Effector memory CD8-positive, alpha-beta T cell (primary cell): ENCODE measurements at regions not wholly inside any gene's neighbourhood (a gene's known extent, or its start where the extent isn't known, plus 50 kb on each side); places are given as distances from the start of the nearest gene placed in this dataset.

ENCODE experiments used
- ATAC-seq: fragments of 150-1000 bp; cut with Tn5 transposase; replicated peaks from 2 replicates; pipeline ENCODE4 v1.10.0; 2021; ENCODE audit warnings: mild to moderate bottlenecking, moderate library complexity
- DNase-seq, 3 experiments: peaks; one replicate each; pipeline ENCODE4 v3.0.0; 2021
- H3K27ac Mint-ChIP-seq, 2 donors: one replicate each; pipeline ENCODE4 v1.8.0; 2022; ENCODE audit warnings: mild to moderate bottlenecking in 2 of 2, mixed read lengths in 2 of 2, moderate library complexity in 2 of 2
- H3K27me3 Mint-ChIP-seq, 2 donors: one replicate each; pipeline ENCODE4 v1.8.0; 2022; ENCODE audit warnings: mixed read lengths in 2 of 2
- H3K36me3 Mint-ChIP-seq: one replicate; pipeline ENCODE4 v1.8.0; 2022; ENCODE audit warnings: mild to moderate bottlenecking, moderate library complexity, mixed read lengths; ENCODE audit not compliant: insufficient read depth
- H3K4me1 Mint-ChIP-seq, 2 donors: one replicate each; pipeline ENCODE4 v1.8.0; 2022; ENCODE audit warnings: low read depth in 2 of 2, mixed read lengths in 2 of 2
- H3K4me3 Mint-ChIP-seq, 2 donors: one replicate each; pipeline ENCODE4 v1.8.0; 2022; ENCODE audit warnings: mild to moderate bottlenecking in 2 of 2, mixed read lengths in 2 of 2, moderate library complexity in 2 of 2
- H3K9me3 Mint-ChIP-seq, 2 donors: one replicate each; pipeline ENCODE4 v1.8.0; 2022; ENCODE audit warnings: mixed read lengths in 2 of 2

GRCh38 chr4:126338548-126338947 lies 1023.8 kb downstream of the FAT4 start:
- Mint-ChIP-seq H3K4me3 (no peak overlapping the region), H3K36me3 (no peaks in the 10 kb centered on the region), H3K27me3 (no peaks in the 10 kb centered on the region), H3K9me3 (peaks cover 0 to 18% of the 10 kb centered on the region in 2 donors), H3K27ac (no peak overlapping the region), H3K4me1 (no peaks in the 10 kb centered on the region)
- no peak for DNase-seq
- no peak for ATAC-seq

- Mint-ChIP-seq H3K4me3 (no peak overlapping the region), H3K4me1 (no peaks in the 10 kb centered on the region), H3K27me3 (no peaks in the 10 kb centered on the region), H3K27ac (no peak overlapping the region), H3K9me3 (peaks cover 0 to 8% of the 10 kb centered on the region in 2 donors), H3K36me3 (no peaks in the 10 kb centered on the region)
- no peak for ATAC-seq
- DNase-seq, result no peak
Measured at GRCh38 chr4:126341927-126342326, 1027.2 kb downstream of the FAT4 start.

- DNase-seq, result no peak
- Mint-ChIP-seq H3K4me3 (no peak overlapping the region), H3K36me3 (no peaks in the 10 kb centered on the region), H3K4me1 (no peaks in the 10 kb centered on the region), H3K9me3 (peaks cover 0 to 4% of the 10 kb centered on the region in 2 donors), H3K27ac (no peak overlapping the region), H3K27me3 (no peaks in the 10 kb centered on the region)
- ATAC-seq, result no peak
Measured at GRCh38 chr4:126344472-126344871, 1029.7 kb downstream of the FAT4 start.

- no peak for DNase-seq
Measured at GRCh38 chr4:126346654-126347053, 1031.9 kb downstream of the FAT4 start.

GRCh38 chr4:126354784-126355183 lies 1040.0 kb downstream of the FAT4 start:
- Mint-ChIP-seq H3K36me3 (no peaks in the 10 kb centered on the region), H3K9me3 (peaks cover 0 to 5% of the 10 kb centered on the region in 2 donors), H3K4me1 (no peaks in the 10 kb centered on the region), H3K27ac (no peak overlapping the region), H3K27me3 (no peaks in the 10 kb centered on the region), H3K4me3 (no peak overlapping the region)
- ATAC-seq, result no peak
- no peak for DNase-seq

More at GRCh38 chr4:126346654-126347053, 1031.9 kb downstream of the FAT4 start:
- Mint-ChIP-seq H3K9me3 (peaks cover 0 to 1% of the 10 kb centered on the region in 2 donors), H3K4me1 (no peaks in the 10 kb centered on the region), H3K27me3 (no peaks in the 10 kb centered on the region), H3K4me3 (no peak overlapping the region), H3K27ac (no peak overlapping the region), H3K36me3 (no peaks in the 10 kb centered on the region)
- ATAC-seq, result no peak

- Mint-ChIP-seq H3K27me3 (no peaks in the 10 kb centered on the region), H3K27ac (no peak overlapping the region), H3K36me3 (no peaks in the 10 kb centered on the region), H3K4me1 (no peaks in the 10 kb centered on the region), H3K4me3 (no peak overlapping the region), H3K9me3 (peaks cover 3 to 8% of the 10 kb centered on the region in 2 donors)
- no peak for DNase-seq
- no peak for ATAC-seq
Measured at GRCh38 chr4:126358041-126358440, 1043.3 kb downstream of the FAT4 start.

GRCh38 chr4:126361287-126361686 lies 1046.5 kb downstream of the FAT4 start:
- no peaks in the 10 kb centered on the region for H3K36me3 Mint-ChIP-seq
- H3K27ac Mint-ChIP-seq, result no peak overlapping the region
- ATAC-seq (no peak), DNase-seq (no peak)
- no peaks in the 10 kb centered on the region for H3K4me1 Mint-ChIP-seq
- no peaks in the 10 kb centered on the region for H3K27me3 Mint-ChIP-seq
- H3K9me3 Mint-ChIP-seq, result peaks cover 5 to 8% of the 10 kb centered on the region in 2 donors
- H3K4me3 Mint-ChIP-seq, result no peak overlapping the region

GRCh38 chr4:126364311-126364911 lies 1049.7 kb downstream of the FAT4 start:
- Mint-ChIP-seq H3K27ac (no peak overlapping the region), H3K9me3 (peaks cover 4 to 15% of the 10 kb centered on the region in 2 donors), H3K4me3 (no peak overlapping the region), H3K27me3 (no peaks in the 10 kb centered on the region), H3K4me1 (no peaks in the 10 kb centered on the region), H3K36me3 (no peaks in the 10 kb centered on the region)
- no peak for DNase-seq
- ATAC-seq, result no peak

- ATAC-seq (no peak), DNase-seq (no peak)
- Mint-ChIP-seq H3K9me3 (peaks cover 6 to 8% of the 10 kb centered on the region in 2 donors), H3K27ac (no peak overlapping the region), H3K4me1 (no peaks in the 10 kb centered on the region), H3K4me3 (no peak overlapping the region), H3K27me3 (no peaks in the 10 kb centered on the region), H3K36me3 (no peaks in the 10 kb centered on the region)
Measured at GRCh38 chr4:126369076-126369475, 1054.3 kb downstream of the FAT4 start.

- no peak for DNase-seq
- no peaks in the 10 kb centered on the region for H3K36me3 Mint-ChIP-seq
- no peak overlapping the region for H3K4me3 Mint-ChIP-seq
- ATAC-seq, result no peak
- peaks cover 0 to 8% of the 10 kb centered on the region in 2 donors for H3K9me3 Mint-ChIP-seq
- no peaks in the 10 kb centered on the region for H3K4me1 Mint-ChIP-seq
- H3K27me3 Mint-ChIP-seq, result no peaks in the 10 kb centered on the region
- no peak overlapping the region for H3K27ac Mint-ChIP-seq
Measured at GRCh38 chr4:126372634-126373033, 1057.9 kb downstream of the FAT4 start.

- Mint-ChIP-seq H3K4me1 (no peaks in the 10 kb centered on the region), H3K27ac (no peak overlapping the region), H3K4me3 (no peak overlapping the region), H3K9me3 (peaks cover 10 to 12% of the 10 kb centered on the region in 2 donors), H3K36me3 (no peaks in the 10 kb centered on the region), H3K27me3 (no peaks in the 10 kb centered on the region)
- DNase-seq, result no peak
- ATAC-seq, result no peak
Measured at GRCh38 chr4:126375462-126376054, 1060.8 kb downstream of the FAT4 start.

- no peak overlapping the region for H3K4me3 Mint-ChIP-seq
- no peak for ATAC-seq
- H3K9me3 Mint-ChIP-seq, result peaks cover 10% of the 10 kb centered on the region in 2 donors
Measured at GRCh38 chr4:126385954-126386353, 1071.2 kb downstream of the FAT4 start.

GRCh38 chr4:126386512-126386911 lies 1071.8 kb downstream of the FAT4 start:
- H3K9me3 Mint-ChIP-seq, result peaks cover 7 to 10% of the 10 kb centered on the region in 2 donors
- ATAC-seq (no peak), DNase-seq (no peak)
- H3K27me3 Mint-ChIP-seq, result no peaks in the 10 kb centered on the region
- H3K4me3 Mint-ChIP-seq, result no peak overlapping the region
- no peak overlapping the region for H3K27ac Mint-ChIP-seq
- H3K36me3 Mint-ChIP-seq, result no peaks in the 10 kb centered on the region
- H3K4me1 Mint-ChIP-seq, result no peaks in the 10 kb centered on the region

More at GRCh38 chr4:126385954-126386353, 1071.2 kb downstream of the FAT4 start:
- no peak overlapping the region for H3K27ac Mint-ChIP-seq
- H3K4me1 Mint-ChIP-seq, result no peaks in the 10 kb centered on the region
- H3K36me3 Mint-ChIP-seq, result no peaks in the 10 kb centered on the region
- no peaks in the 10 kb centered on the region for H3K27me3 Mint-ChIP-seq
- DNase-seq, result no peak

- no peak for ATAC-seq
- H3K4me3 Mint-ChIP-seq, result no peak overlapping the region
- H3K9me3 Mint-ChIP-seq, result peaks cover 8 to 22% of the 10 kb centered on the region in 2 donors
- no peaks in the 10 kb centered on the region for H3K27me3 Mint-ChIP-seq
- H3K27ac Mint-ChIP-seq, result no peak overlapping the region
- DNase-seq, result no peak
- no peaks in the 10 kb centered on the region for H3K36me3 Mint-ChIP-seq
- H3K4me1 Mint-ChIP-seq, result no peaks in the 10 kb centered on the region
Measured at GRCh38 chr4:126395664-126396063, 1080.9 kb downstream of the FAT4 start.
